HL-60 (cell line): ENCODE measurements at regions not wholly inside any gene's neighbourhood (a gene's known extent, or its start where the extent isn't known, plus 50 kb on each side); places are given as distances from the start of the nearest gene placed in this dataset.

ENCODE experiments used
- DNase-seq, 2 experiments: peaks; one replicate each; pipeline ENCODE4 v3.0.0-alpha.2; 2010 to 2020; ENCODE audit warnings: low read depth in 1 of 2, low spot score in 1 of 2
- H3K27ac ChIP-seq: fragments of 250-450 bp; sonication (Bioruptor Pico); replicated peaks from 2 replicates; pipeline ENCODE4 v1.5.1; 2020; ENCODE audit warnings: mild to moderate bottlenecking, moderate library complexity
- H3K27me3 ChIP-seq: fragments of 250-450 bp; sonication (Bioruptor Pico); 2 replicates; pipeline ENCODE4 v1.5.1; 2021; ENCODE audit warnings: mild to moderate bottlenecking, moderate library complexity; ENCODE audit not compliant: insufficient read depth, poor library complexity, severe bottlenecking
- H3K4me3 ChIP-seq: replicated peaks from 2 replicates; pipeline ENCODE4 v1.5.1; 2011; ENCODE audit warnings: mild to moderate bottlenecking, control low read depth, low read length; ENCODE audit not compliant: insufficient read depth
- GABPA ChIP-seq: IDR thresholded peaks from 2 replicates; pipeline ENCODE4 v1.6.1; 2012; ENCODE audit warnings: low read depth
- POLR2AphosphoS5 ChIP-seq: IDR thresholded peaks from 2 replicates; pipeline ENCODE4 v1.6.1; 2012; ENCODE audit warnings: low read depth
- SPI1 ChIP-seq: IDR thresholded peaks from 2 replicates; pipeline ENCODE4 v1.6.1; 2012; ENCODE audit warnings: low read depth, mild to moderate bottlenecking, borderline replicate concordance
- TF ChIP-seq, protein P1 (sequence below): IDR thresholded peaks from one replicate; pipeline ENCODE4 v1.5.1; 2011; ENCODE audit warnings: low read length, control low read depth, inconsistent platforms; ENCODE audit not compliant: insufficient read depth
- TF ChIP-seq, protein P2 (sequence below): IDR thresholded peaks from 2 replicates; pipeline ENCODE4 v1.6.1; 2012; ENCODE audit warnings: low read depth; ENCODE audit not compliant: insufficient replicate concordance

- no peak for DNase-seq
- Histone ChIP-seq H3K27ac (no peak overlapping the region), H3K27me3 (peaks cover 3% of the 10 kb centered on the region), H3K4me3 (no peak overlapping the region)
- TF ChIP-seq, protein P1, sequence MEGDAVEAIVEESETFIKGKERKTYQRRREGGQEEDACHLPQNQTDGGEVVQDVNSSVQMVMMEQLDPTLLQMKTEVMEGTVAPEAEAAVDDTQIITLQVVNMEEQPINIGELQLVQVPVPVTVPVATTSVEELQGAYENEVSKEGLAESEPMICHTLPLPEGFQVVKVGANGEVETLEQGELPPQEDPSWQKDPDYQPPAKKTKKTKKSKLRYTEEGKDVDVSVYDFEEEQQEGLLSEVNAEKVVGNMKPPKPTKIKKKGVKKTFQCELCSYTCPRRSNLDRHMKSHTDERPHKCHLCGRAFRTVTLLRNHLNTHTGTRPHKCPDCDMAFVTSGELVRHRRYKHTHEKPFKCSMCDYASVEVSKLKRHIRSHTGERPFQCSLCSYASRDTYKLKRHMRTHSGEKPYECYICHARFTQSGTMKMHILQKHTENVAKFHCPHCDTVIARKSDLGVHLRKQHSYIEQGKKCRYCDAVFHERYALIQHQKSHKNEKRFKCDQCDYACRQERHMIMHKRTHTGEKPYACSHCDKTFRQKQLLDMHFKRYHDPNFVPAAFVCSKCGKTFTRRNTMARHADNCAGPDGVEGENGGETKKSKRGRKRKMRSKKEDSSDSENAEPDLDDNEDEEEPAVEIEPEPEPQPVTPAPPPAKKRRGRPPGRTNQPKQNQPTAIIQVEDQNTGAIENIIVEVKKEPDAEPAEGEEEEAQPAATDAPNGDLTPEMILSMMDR: peak; percentile 70
- TF ChIP-seq POLR2AphosphoS5 (no peak), SPI1 (no peak)
- TF ChIP-seq, protein P2, sequence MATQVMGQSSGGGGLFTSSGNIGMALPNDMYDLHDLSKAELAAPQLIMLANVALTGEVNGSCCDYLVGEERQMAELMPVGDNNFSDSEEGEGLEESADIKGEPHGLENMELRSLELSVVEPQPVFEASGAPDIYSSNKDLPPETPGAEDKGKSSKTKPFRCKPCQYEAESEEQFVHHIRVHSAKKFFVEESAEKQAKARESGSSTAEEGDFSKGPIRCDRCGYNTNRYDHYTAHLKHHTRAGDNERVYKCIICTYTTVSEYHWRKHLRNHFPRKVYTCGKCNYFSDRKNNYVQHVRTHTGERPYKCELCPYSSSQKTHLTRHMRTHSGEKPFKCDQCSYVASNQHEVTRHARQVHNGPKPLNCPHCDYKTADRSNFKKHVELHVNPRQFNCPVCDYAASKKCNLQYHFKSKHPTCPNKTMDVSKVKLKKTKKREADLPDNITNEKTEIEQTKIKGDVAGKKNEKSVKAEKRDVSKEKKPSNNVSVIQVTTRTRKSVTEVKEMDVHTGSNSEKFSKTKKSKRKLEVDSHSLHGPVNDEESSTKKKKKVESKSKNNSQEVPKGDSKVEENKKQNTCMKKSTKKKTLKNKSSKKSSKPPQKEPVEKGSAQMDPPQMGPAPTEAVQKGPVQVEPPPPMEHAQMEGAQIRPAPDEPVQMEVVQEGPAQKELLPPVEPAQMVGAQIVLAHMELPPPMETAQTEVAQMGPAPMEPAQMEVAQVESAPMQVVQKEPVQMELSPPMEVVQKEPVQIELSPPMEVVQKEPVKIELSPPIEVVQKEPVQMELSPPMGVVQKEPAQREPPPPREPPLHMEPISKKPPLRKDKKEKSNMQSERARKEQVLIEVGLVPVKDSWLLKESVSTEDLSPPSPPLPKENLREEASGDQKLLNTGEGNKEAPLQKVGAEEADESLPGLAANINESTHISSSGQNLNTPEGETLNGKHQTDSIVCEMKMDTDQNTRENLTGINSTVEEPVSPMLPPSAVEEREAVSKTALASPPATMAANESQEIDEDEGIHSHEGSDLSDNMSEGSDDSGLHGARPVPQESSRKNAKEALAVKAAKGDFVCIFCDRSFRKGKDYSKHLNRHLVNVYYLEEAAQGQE: no peak
Measured at GRCh38 chr5:52356311-52356918, 431.3 kb upstream of the ITGA1 start.

- no peak overlapping the region for H3K4me3 ChIP-seq
- no peak for TF ChIP-seq POLR2AphosphoS5
- no peak for DNase-seq
- peaks cover 3% of the 10 kb centered on the region for H3K27me3 ChIP-seq
- H3K27ac ChIP-seq: no peak overlapping the region
Measured at GRCh38 chr5:52359261-52359660, 428.5 kb upstream of the ITGA1 start.

DNA sequence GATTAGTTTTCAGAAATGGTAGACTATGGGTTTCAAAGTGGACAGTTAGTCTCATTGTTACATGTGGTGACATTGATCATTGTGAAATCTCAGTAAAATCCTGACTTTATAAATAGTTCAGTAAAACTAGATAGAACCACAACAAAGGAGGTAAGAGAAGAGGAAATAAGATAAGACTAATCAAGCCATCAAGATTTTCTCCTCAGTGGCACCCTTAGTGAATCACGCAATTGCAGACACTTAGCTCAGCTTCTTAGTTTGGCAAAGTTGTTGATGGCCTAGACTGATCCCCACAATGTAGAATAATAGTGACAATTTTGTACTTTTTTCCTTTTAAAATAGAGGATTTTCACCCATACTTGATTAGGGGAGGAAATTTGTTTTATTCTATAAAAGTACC is 426.7 kb upstream of the ITGA1 start:
- TF ChIP-seq, protein P2: no peak
- TF ChIP-seq, protein P1: no peak
- TF ChIP-seq GABPA (no peak), SPI1 (no peak), POLR2AphosphoS5 (no peak)
- DNase-seq: no peak
- Histone ChIP-seq H3K4me3 (no peak overlapping the region), H3K27ac (no peak overlapping the region), H3K27me3 (peaks cover 3% of the 10 kb centered on the region)

GRCh38 chr5:52374286-52374685 is 413.4 kb upstream of the ITGA1 start:
- no peak for DNase-seq
- TF ChIP-seq, protein P2: no peak
- TF ChIP-seq POLR2AphosphoS5: no peak
- TF ChIP-seq, protein P1: no peak
- TF ChIP-seq SPI1: no peak
- TF ChIP-seq GABPA: no peak
- H3K27ac ChIP-seq: no peak overlapping the region
- no peaks in the 10 kb centered on the region for H3K27me3 ChIP-seq
- H3K4me3 ChIP-seq: no peak overlapping the region
